NCI-H2227 (cell line): ENCODE measurements at regions not wholly inside any gene's neighbourhood (a gene's known extent, or its start where the extent isn't known, plus 50 kb on each side); places are given as distances from the start of the nearest gene placed in this dataset.
"Not testable (repeated sequence)": the region's sequence is repeated elsewhere in the genome, so short reads cannot be mapped to it uniquely, and the experiment has no call there.

Experiments
- DNase-seq: peaks from one replicate; lab custom pipeline; 2025; ENCODE audit not compliant: unreplicated experiment; lab: John Stamatoyannopoulos, UW

DNA sequence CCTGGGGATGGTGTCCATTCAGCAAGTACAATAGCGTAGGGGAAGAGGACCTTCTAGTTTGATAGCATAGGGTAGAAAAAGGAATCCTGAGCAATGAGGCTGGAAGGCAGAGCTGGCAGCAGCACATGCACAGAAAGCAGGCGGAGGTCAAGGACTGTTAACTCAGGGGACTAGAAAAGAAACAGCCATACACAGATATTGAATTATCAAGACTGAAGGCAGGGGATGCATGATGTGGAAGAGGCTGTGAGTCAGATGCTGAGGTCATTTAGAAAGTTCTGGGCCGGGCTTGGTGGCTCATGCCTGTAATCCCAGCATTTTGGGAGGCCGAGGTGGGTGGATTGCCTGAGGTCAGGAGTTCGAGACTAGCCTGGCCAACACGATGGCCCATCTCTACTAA is 65.6 kb downstream of the OPTC start:
- DNase-seq = no peak

GRCh38 chr1:203561761-203562160 is 64.9 kb upstream of the ATP2B4 start:
- DNase-seq = not testable (repeated sequence)

GRCh38 chr1:203563291-203563690 is 63.3 kb upstream of the ATP2B4 start:
- no peak for DNase-seq

DNA sequence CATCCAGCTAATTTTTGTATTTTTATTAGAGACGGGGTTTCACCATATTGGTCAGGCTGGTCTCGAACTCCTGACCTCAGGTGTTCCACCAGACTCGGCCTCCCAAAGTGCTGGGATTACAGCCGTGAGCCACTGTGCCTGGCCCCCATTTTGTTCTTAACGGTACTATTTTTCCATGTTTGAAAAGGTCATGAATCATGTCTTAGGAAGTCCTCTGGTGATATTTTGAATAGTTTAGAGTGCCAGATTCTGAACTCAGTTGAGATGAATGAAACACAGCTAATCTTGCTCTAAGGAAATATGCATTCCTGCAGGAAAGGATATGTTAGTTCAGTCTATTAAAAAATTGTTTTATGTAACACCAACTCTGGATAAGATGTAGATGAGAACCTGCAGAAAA is 62.6 kb upstream of the ATP2B4 start:
- no peak for DNase-seq

DNA sequence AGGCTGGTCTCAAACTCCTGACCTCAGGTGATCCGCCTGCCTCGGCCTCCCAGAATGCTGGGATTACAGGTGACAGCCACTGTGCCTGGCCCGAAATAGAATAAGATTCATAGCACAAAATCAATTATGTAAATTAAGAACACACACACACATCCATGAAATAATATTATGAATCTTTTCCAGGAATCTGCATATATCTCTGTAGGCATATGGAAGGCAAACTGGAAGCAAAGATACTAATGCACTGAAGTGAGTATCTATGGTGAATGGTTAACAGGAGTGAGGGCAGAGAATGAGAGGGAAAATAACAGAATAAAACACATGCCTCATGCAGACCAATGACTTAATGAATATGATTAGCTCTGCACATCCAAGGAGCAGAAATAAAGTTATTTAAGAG is 61.6 kb upstream of the ATP2B4 start:
- no peak for DNase-seq

- DNase-seq = no peak
Observed at GRCh38 chr1:203565981-203566380, 60.7 kb upstream of the ATP2B4 start.

- DNase-seq = not testable (repeated sequence)
Observed at GRCh38 chr1:203566966-203567365, 59.7 kb upstream of the ATP2B4 start.

GRCh38 chr1:203567596-203567995 is 59.0 kb upstream of the ATP2B4 start:
- no peak for DNase-seq

DNA sequence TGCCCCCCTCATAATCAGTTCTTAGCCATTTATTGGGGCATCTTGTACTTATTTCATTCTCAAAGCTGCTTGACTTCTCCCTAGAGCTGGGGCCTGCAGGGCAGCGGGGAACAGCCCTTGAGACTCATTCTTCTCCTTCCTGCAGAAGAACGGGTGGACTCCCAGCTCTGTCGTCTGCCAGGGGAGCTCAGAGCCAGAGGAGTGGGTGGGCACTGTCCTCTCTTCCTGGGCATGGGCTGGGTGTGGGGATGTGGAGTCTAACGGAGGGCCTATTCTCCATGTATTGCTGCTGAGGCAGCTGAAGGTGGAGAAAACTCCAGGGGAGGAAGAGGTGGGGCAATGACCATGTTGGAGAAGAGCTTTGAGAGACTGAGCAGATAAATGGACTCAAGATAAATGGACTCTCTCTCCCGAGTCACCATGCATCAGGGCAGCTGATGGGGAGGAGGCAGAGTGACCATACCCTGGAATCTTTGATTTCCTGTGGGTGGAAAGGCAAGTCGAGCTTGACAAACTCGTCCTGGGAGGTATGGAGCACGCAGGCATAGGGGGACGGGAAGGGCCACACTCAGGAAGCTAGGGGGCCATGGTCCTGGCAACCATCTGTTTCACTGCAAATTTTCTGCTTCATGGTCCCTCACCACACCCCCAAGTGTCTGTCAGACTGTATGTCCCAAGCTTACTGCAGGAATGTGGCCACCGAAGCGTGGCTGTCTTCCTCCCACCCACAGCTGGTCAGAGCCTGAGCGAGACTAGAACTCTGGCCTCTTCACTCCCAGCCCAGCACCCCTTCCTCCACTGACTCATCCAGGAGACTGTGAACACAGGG is 56.9 kb upstream of the ATP2B4 start:
- DNase-seq = no peak

DNA sequence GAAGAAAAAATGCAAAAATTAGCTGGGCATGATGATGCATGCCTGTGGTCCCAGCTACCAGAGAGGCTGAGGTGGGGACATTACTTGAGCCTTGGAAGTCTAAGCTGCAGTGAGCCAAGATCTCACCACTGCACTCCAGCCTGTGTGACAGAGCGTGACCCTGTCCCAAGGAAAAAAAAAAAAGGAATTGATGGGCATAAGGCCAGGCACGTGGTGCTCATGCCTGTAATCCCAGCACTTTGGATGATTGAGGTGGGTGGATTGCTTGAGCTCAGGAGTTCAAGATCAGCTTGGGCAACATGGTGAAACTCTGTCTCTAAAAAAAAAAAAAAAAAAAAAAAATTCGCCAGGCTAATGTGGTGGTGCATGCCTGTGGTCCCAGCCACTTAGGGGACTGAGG is 55.8 kb upstream of the ATP2B4 start:
- no peak for DNase-seq

- DNase-seq = no peak
Observed at GRCh38 chr1:203571661-203572060, 55.0 kb upstream of the ATP2B4 start.

GRCh38 chr1:203572134-203572625 is 54.5 kb upstream of the ATP2B4 start:
- peak; percentile 59 for DNase-seq

GRCh38 chr1:203573730-203574129 is 52.9 kb upstream of the ATP2B4 start:
- DNase-seq = no peak
